H1 (cell line): ENCODE measurements at regions not wholly inside any gene's neighbourhood (a gene's known extent, or its start where the extent isn't known, plus 50 kb on each side); places are given as distances from the start of the nearest gene placed in this dataset.

Source experiments
- CTCF ChIA-PET: fragments of 300-600 bp; sonication (Branson Sonifier 250); formaldehyde crosslinking; loops from one replicate; lab custom pipeline; 2021; ENCODE audit not compliant: partially characterized antibody; lab: Charles Lee
- POLR2A ChIA-PET: fragments of 300-600 bp; sonication (Branson Sonifier 250); formaldehyde crosslinking; loops from one replicate; lab custom pipeline; 2021; ENCODE audit warnings: inconsistent platforms; ENCODE audit not compliant: partially characterized antibody; lab: Charles Lee
- DNase-seq, 2 experiments: peaks; one replicate each; pipeline versions ENCODE4 v3.0.0 to v3.0.0-alpha.2; 2010 to 2022; ENCODE audit warnings: low spot score in 2 of 2, low read depth in 1 of 2, mixed read lengths in 1 of 2
- FAIRE-seq: peaks from 2 replicates; lab custom pipeline; 2011; peaks lifted over from hg19 to GRCh38; lab: Jason Lieb, UNC
- H2AFZ ChIP-seq: 2 replicates; pipeline ENCODE4 v1.8.1; 2012; ENCODE audit warnings: low read length, inconsistent platforms
- H2AK5ac ChIP-seq: 2 replicates; pipeline ENCODE4 v1.6.1; 2013; ENCODE audit warnings: low read depth, low read length
- H2BK120ac ChIP-seq: replicated peaks from 2 replicates; pipeline ENCODE3; 2013; ENCODE audit warnings: low read depth, low read length, inconsistent platforms
- H2BK12ac ChIP-seq: 2 replicates; pipeline ENCODE4 v1.6.1; 2013; ENCODE audit warnings: low read depth, low read length
- H2BK15ac ChIP-seq: 2 replicates; pipeline ENCODE4 v1.6.1; 2013; ENCODE audit warnings: low read length
- H2BK20ac ChIP-seq: 2 replicates; pipeline ENCODE4 v1.6.1; 2013; ENCODE audit warnings: low read length
- H2BK5ac ChIP-seq: 2 replicates; pipeline ENCODE4 v1.6.1; 2013; ENCODE audit warnings: low read depth, low read length
- H3K14ac ChIP-seq: 2 replicates; pipeline ENCODE4 v1.6.1; 2013; ENCODE audit warnings: inconsistent platforms; ENCODE audit not compliant: insufficient read length
- H3K18ac ChIP-seq: 2 replicates; pipeline ENCODE4 v1.6.1; 2013; ENCODE audit warnings: low read length; ENCODE audit errors: extremely low read depth
- H3K23ac ChIP-seq: 2 replicates; pipeline ENCODE4 v1.6.1; 2013; ENCODE audit warnings: inconsistent platforms; ENCODE audit not compliant: insufficient read length
- H3K23me2 ChIP-seq: 2 replicates; pipeline ENCODE4 v1.6.1; 2013; ENCODE audit warnings: low read depth, low read length
- H3K27ac ChIP-seq: 2 replicates; pipeline ENCODE4 v1.6.1; 2011; ENCODE audit warnings: low read depth, low read length, inconsistent platforms
- H3K27me3 ChIP-seq, 4 experiments: replicated peaks in 1 of 4; 1 replicate in 1 of 4; 2 replicates in 3 of 4; pipeline versions ENCODE4 v1.6.1 to v1.8.1; 2011 to 2013; ENCODE audit warnings: low read length in 3 of 4, mild to moderate bottlenecking in 3 of 4, inconsistent platforms in 2 of 4, mixed read lengths in 2 of 4, moderate library complexity in 1 of 4; ENCODE audit not compliant: control insufficient read depth in 3 of 4, insufficient read depth in 3 of 4; ENCODE audit errors: extremely low read depth in 1 of 4
- H3K36me3 ChIP-seq, 4 experiments: 2 replicates each; pipeline versions ENCODE4 v1.6.1 to v1.8.1; 2011 to 2013; ENCODE audit warnings: mild to moderate bottlenecking in 4 of 4, low read length in 3 of 4, moderate library complexity in 2 of 4, control low read depth in 1 of 4, inconsistent platforms in 1 of 4; ENCODE audit not compliant: insufficient read depth in 4 of 4, control insufficient read depth in 2 of 4
- H3K4ac ChIP-seq: replicated peaks from 2 replicates; pipeline ENCODE3; 2013; ENCODE audit warnings: low read length, low read depth, mixed read lengths, inconsistent platforms; ENCODE audit not compliant: insufficient read length
- H3K4me1 ChIP-seq, 4 experiments: replicated peaks in 1 of 4; 1 replicate in 1 of 4; 2 replicates in 3 of 4; pipeline versions ENCODE4 v1.6.1 to v1.8.1; 2011 to 2013; ENCODE audit warnings: low read length in 3 of 4, inconsistent platforms in 2 of 4, mixed read lengths in 1 of 4; ENCODE audit not compliant: insufficient read depth in 4 of 4, control insufficient read depth in 3 of 4
- H3K4me2 ChIP-seq, 2 experiments: 2 replicates each; pipeline versions ENCODE4 v1.6.1 to v1.8.1; 2011 to 2013; ENCODE audit warnings: low read depth in 2 of 2, low read length in 2 of 2, control low read depth in 1 of 2, inconsistent platforms in 1 of 2, mild to moderate bottlenecking in 1 of 2; ENCODE audit not compliant: insufficient read depth in 1 of 2
- H3K4me3 ChIP-seq, 4 experiments: fragments of 200-600, 300-600 bp in 1 of 4; sonication (generic), shearing (Covaris generic), sonication (Bioruptor Twin) in 1 of 4; 2 replicates each; pipeline versions ENCODE4 v1.5.1 to v1.8.1; 2011 to 2016; ENCODE audit warnings: low read length in 4 of 4, low read depth in 3 of 4, control low read depth in 2 of 4, inconsistent platforms in 2 of 4, mild to moderate bottlenecking in 2 of 4, mixed read lengths in 1 of 4, moderate library complexity in 1 of 4; ENCODE audit not compliant: insufficient read depth in 2 of 4; ENCODE audit errors: extremely low read depth in 1 of 4
- H3K56ac ChIP-seq: replicated peaks from 2 replicates; pipeline ENCODE3; 2013; ENCODE audit warnings: low read depth, mild to moderate bottlenecking, mixed read lengths, low read length, inconsistent platforms; ENCODE audit not compliant: insufficient read length
- H3K79me1 ChIP-seq: 2 replicates; pipeline ENCODE4 v1.6.1; 2013; ENCODE audit warnings: low read depth, low read length, control low read depth
- H3K79me2 ChIP-seq, 2 experiments: 2 replicates each; pipeline versions ENCODE4 v1.6.1 to v1.8.1; 2012 to 2013; ENCODE audit warnings: low read length in 2 of 2, mild to moderate bottlenecking in 2 of 2, inconsistent platforms in 1 of 2; ENCODE audit not compliant: insufficient read depth in 2 of 2, control insufficient read depth in 1 of 2
- H3K9ac ChIP-seq, 4 experiments: replicated peaks in 1 of 4; 1 replicate in 1 of 4; 2 replicates in 3 of 4; pipeline versions ENCODE4 v1.6.1 to v1.8.1; 2011 to 2013; ENCODE audit warnings: low read depth in 3 of 4, low read length in 3 of 4, control low read depth in 2 of 4, mild to moderate bottlenecking in 2 of 4, moderate library complexity in 2 of 4, inconsistent platforms in 1 of 4; ENCODE audit errors: extremely low read depth in 1 of 4
- H3K9me3 ChIP-seq, 2 experiments: 2 replicates each; pipeline versions ENCODE4 v1.6.1 to v1.8.1; 2012 to 2013; ENCODE audit warnings: mild to moderate bottlenecking in 2 of 2, moderate library complexity in 2 of 2, control low read depth in 1 of 2, inconsistent platforms in 1 of 2, low read depth in 1 of 2, low read length in 1 of 2, mixed read lengths in 1 of 2; ENCODE audit not compliant: insufficient read depth in 2 of 2
- H4K20me1 ChIP-seq, 2 experiments: replicated peaks in 1 of 2; 2 replicates each; pipeline versions ENCODE3 to v1.8.1; 2011 to 2013; ENCODE audit warnings: inconsistent platforms in 2 of 2, low read length in 2 of 2, mild to moderate bottlenecking in 1 of 2; ENCODE audit not compliant: insufficient read depth in 2 of 2, control insufficient read depth in 1 of 2
- H4K5ac ChIP-seq: 2 replicates; pipeline ENCODE4 v1.6.1; 2013; ENCODE audit warnings: low read length, low read depth, mixed read lengths, inconsistent platforms; ENCODE audit not compliant: insufficient read length
- H4K8ac ChIP-seq: 2 replicates; pipeline ENCODE4 v1.8.0; 2013; ENCODE audit warnings: mild to moderate bottlenecking, moderate library complexity, low read length, inconsistent platforms; ENCODE audit not compliant: insufficient read depth; ENCODE audit errors: extremely low read depth
- H4K91ac ChIP-seq: replicated peaks from 2 replicates; pipeline ENCODE3; 2013; ENCODE audit warnings: low read length, mixed read lengths, inconsistent platforms; ENCODE audit not compliant: insufficient read length
- CREB1 ChIP-seq: IDR thresholded peaks from 2 replicates; pipeline ENCODE4 v1.6.1; 2012; ENCODE audit warnings: inconsistent platforms
- KDM5A ChIP-seq: fragments of 200-600 bp; IDR thresholded peaks from 2 replicates; pipeline ENCODE4 v1.7.1; 2012; ENCODE audit warnings: mild to moderate bottlenecking, low read length, inconsistent platforms, mixed read lengths
- SP4 ChIP-seq: IDR thresholded peaks from 2 replicates; pipeline ENCODE4 v1.6.1; 2012; ENCODE audit warnings: low read length, inconsistent platforms
- ZNF274 ChIP-seq: IDR thresholded peaks from 2 replicates; pipeline ENCODE4 v1.7.0; 2012; ENCODE audit warnings: low read length, borderline replicate concordance; ENCODE audit errors: extremely low read depth
- WGBS, 2 experiments: shearing (Covaris generic) in 1 of 2; methylation state at CpG; one replicate each; pipeline versions ENCODE4 v1.1.6 to v1.1.7; 2013 to 2015; ENCODE audit warnings: low lambda C conversion rate in 2 of 2, mixed read lengths in 2 of 2, inconsistent platforms in 1 of 2, low coverage in 1 of 2, missing lambda C conversion rate in 1 of 2; ENCODE audit not compliant: insufficient replicate concordance in 2 of 2, insufficient coverage in 1 of 2, insufficient read length in 1 of 2; ENCODE audit errors: extremely low coverage in 1 of 2, missing lambda C conversion rate in 1 of 2; 5-methylcytosine and 5-hydroxymethylcytosine counted together

DNA sequence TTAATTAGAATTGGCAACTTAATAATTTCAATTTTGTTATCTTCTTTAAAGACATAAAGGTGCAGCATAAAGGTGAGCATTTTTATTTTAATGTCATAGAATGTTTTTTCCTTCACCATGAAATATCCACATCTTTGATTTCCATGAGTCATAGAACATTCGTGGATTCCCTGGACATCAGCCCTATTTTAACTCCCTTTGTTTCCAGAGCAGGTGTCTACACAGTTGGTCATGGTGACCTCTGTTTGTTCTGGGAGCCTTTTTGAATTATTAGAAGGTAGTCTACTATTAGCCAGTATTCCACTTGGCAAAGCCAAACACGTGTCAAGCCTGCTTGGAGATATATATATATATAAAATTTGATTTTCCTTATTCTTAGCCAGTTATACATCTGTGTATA, 572.9 kb downstream of the LTN1 start:
- Histone ChIP-seq H3K4me3 (no peak overlapping the region), H2BK5ac (no peak overlapping the region), H4K8ac (no peak overlapping the region), H3K23me2 (no peaks in the 10 kb centered on the region), H3K23ac (no peak overlapping the region), H3K27me3 (no peaks in the 10 kb centered on the region), H2BK20ac (no peak overlapping the region), H3K9me3 (no peaks in the 10 kb centered on the region), H3K36me3 (no peaks in the 10 kb centered on the region), H2BK120ac (no peak overlapping the region), H3K9ac (no peak overlapping the region), H2BK15ac (no peak overlapping the region), H2BK12ac (no peak overlapping the region), H3K56ac (no peak overlapping the region), H3K4me1 (no peaks in the 10 kb centered on the region), H3K18ac (no peak overlapping the region), H3K4me2 (no peak overlapping the region), H2AK5ac (no peak overlapping the region), H4K91ac (no peak overlapping the region), H4K5ac (no peak overlapping the region), H3K79me1 (no peaks in the 10 kb centered on the region), H4K20me1 (no peaks in the 10 kb centered on the region), H2AFZ (no peak overlapping the region), H3K4ac (no peak overlapping the region), H3K14ac (no peak overlapping the region), H3K79me2 (no peaks in the 10 kb centered on the region), H3K27ac (no peak overlapping the region)
- POLR2A ChIA-PET = no interaction called here
- 91% methylated on average over 2 of the region's 2 CpGs; no CpG with 5 or more reads in 1 of the 2 experiments for WGBS, 2 experiments
- DNase-seq = no peak
- FAIRE-seq = no peak
- CTCF ChIA-PET = no interaction called here
- TF ChIP-seq SP4 (no peak), CREB1 (no peak), ZNF274 (no peak), KDM5A (no peak)
